Amniotic epithelial cell (primary cell): ENCODE measurements at regions not wholly inside any gene's neighbourhood (a gene's known extent, or its start where the extent isn't known, plus 50 kb on each side); places are given as distances from the start of the nearest gene placed in this dataset.
A peak's percentile ranks its signal among the peaks of the same experiment; 100 is the strongest.

Source experiments
- DNase-seq: peaks from one replicate; pipeline ENCODE4 v3.0.0-alpha.2; 2010; ENCODE audit warnings: low read depth

DNA sequence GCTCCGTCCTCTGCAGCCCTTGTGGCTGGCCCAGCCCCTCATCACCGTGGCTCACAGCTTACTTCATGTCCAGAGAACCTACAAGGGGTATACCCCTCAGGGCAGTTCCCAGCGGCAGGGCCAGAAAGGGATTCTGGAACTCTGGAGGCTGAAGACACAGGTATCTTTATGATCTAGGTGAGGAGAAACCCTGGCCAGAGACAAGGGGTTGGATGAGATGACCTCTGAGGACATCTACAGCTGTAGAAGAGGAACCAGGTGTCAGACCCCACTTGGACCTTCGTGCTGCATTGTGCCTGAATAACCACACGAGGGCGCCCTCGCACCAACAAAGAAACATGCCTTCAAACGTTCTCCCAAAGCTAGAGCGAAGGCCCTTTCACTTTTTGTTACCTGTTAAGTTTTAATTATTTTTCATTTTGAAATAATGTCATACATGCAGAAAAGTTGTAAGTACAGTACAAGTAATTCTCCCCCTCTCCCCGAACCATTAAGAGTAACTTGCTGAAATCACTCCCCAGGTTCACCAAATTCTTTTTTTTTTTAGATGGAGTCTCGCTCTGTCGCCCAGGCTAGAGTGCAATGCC lies 118.7 kb upstream of the SMAD3 start:
- DNase-seq, result peak; percentile 51

DNA sequence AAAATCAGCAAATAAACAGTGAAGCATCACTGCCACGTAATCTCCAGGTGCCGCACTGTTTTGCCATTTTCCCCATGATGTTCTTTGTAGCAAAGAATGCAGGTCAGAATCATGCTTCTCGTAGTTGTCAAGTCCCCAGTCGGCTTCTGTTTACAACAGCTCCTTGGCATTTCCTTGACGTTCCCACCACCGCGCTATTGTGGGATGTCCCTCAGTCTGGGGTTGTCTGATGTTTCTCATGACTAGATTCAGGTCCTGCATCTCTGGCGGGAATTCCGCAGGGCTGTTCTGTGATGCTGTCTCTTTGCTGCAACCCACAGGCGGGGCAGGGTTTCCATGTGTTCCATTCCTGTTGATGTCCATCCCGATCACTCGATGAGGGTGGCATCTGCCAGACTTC lies 117.9 kb upstream of the SMAD3 start:
- no peak for DNase-seq

GRCh38 chr15:66948294-66948693 lies 117.1 kb upstream of the SMAD3 start:
- DNase-seq, result no peak

DNA sequence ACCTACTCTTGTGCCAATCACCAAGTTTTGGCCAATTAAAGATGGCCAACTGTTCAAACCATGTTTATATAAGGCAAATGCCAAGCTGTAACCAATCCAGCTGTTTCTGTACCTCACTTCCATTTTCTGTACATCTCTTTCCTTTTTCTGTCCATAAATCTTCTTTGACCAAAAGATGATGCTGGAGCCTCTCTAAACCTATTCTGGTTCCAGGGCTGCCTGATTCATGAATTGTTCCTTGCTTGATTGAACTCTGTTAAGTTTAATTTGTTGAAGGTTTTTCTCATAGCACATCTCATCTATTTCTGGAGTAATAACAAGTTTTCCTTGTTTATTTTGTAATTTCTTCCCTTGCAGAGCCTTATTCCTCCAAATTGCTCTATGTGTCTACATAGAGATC lies 115.3 kb upstream of the SMAD3 start:
- no peak for DNase-seq

DNA sequence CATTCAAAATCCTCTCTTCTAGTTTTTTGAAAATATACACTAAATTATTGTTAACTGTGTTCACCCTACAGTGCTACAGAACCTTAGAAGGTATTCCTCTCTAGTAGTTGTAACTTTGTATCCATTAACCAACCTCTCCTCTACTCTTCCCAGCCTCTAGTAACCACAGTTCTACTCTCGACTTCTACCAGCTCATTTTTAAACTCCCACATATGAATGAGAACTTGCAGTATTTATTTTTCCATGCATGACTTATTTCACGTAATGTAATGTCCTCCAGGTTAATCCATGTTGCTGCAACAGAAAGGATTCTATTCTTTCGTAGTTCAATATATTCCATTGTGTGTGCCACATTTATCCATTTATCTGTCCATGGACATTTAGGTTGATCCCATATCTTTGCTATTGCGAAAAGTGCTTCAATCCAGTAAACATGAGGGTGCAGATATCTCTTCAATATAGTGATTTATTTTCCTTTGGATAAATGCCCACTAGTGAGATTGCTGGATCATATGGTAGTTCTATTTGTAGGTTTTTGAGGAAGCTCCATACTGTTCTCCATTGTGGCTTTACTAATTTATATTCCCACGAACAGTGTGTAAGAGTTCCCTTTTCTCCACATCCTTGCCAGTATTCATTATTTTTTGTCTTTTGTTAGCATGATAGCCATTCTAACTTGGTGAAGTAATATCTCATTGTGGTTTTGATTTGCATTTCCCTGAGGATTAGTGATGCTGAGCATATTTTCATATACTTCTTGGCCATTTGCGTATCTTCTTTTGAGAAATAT lies 113.7 kb upstream of the SMAD3 start:
- peak; percentile 59 for DNase-seq

- no peak for DNase-seq
Observed at GRCh38 chr15:66952756-66953522, 112.5 kb upstream of the SMAD3 start.

DNA sequence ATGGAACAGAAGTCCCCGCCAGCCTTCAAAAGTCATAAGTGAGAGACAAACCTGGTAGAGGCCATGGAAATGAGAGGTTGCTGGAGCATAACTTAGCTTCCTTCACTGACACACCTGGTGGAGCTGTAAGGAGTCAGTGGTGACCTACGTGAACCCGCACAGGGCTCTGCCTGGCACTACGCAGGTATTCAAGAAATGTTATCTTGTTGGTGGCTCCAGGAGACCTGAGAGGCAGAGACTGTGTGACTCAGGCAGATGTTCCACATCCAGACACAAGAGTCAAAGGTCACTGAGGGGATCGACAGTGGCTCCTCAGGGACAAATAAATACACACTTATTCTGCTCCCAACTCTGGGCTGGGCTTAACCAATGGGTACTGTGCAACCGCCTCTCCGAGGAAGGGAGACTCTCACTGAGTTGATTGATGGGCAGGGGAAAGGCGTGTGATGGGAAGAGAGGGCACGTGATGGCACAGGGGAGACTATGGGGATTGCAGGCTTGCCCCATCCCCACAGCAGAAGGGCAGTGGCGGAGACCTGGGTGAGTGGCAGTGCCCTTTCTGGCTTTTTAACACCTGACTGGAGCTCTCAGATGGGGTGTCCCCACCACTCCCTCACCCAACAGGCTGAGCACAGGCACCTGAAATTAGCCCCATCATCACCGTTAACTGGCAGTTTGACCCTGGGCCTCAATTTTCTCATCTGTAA lies 111.7 kb upstream of the SMAD3 start:
- no peak for DNase-seq

DNA sequence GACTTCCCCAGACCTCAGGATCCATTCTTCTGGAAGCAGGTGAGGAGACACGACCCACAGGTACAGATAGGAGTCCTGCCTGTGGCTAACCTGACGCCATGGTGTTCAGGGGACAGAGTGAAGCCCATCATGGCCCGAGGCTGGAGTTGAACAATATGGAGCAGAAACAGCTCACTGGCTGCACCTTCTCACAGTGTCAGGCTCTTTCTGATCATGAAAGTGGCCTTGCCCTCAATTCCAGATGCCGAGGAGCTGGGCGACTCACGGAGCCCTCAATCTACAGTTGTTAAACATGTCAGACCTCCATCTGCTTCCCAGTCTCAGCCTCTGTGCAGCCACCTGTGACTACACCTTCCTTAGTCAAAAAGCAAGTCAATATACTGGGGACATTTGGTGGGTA lies 110.8 kb upstream of the SMAD3 start:
- DNase-seq, result no peak

DNA sequence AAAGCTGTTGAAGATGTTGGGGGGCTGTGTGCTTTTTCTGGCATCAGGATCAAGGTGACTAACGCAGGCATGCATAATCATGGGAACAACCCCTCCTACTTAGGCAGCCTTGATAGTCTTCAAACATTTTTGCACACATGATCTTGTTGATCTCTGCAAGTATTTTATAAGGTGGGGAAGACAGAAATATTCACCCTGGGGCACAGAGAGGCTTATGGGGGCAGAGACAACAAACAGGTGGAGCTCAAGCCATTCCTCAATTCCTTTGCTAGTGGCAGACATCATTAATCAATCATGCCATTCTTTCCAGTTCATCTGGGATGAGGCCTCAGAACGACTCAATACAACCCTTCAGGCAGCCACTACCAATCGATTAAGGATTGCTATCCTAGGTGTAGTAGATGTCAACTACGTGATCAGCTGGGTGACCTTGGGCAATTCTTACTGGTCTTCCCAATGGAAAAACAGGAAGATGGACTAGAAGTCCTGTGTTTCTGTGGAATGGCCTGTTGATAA lies 110.3 kb upstream of the SMAD3 start:
- DNase-seq, result no peak

GRCh38 chr15:66955871-66956585 lies 109.4 kb upstream of the SMAD3 start:
- DNase-seq, result peak; percentile 63

DNA sequence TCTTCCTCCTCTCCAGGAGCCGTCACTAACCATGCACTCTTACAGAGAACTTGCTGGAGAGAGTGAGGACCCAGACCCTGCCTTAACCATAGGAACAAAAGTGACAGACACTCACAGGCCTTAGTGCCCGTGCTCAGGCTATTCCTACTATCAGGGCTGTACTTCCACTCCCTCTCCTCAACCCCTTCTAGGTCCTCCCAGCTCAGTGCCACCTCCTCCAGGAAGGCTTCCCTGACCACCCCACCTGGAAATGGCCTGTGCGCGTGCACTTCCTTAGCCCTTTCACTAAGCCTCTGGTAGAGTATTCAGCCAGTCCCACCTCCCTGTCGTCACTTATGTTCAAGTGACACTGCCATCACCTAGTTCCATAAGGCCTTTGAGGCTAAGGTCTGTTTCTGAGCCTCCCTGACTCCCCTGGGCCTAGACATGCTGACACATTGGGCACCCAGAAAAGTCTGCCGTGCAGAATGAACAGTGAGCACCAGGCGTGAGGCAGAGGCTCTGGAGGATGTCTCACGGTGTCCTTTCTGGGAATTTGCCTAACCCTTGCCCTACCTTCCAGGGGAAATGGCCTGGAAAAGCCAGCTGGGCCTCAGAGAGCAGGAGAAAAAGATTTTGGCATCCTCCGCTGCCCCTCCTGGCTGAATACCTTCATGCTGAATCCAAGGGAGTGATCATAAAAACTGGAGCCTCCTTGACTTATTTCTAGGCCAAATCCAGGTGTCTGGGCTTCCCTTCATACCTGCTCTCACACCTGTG lies 108.6 kb upstream of the SMAD3 start:
- no peak for DNase-seq

DNA sequence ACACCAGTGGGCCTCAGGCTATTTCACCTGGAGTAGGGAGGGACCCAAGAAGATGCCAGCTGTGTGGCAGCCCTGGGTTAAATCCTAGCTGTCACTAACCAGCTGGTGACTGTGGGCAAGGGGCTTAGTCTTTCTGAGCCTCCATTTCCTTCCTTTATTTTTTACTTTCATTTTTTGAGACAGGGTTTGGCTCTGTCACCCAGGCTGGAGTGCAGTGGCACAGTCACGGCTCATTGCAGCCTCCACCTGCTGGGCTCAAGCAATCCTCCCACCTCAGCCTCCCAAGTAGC lies 108.0 kb upstream of the SMAD3 start:
- DNase-seq, result no peak

DNA sequence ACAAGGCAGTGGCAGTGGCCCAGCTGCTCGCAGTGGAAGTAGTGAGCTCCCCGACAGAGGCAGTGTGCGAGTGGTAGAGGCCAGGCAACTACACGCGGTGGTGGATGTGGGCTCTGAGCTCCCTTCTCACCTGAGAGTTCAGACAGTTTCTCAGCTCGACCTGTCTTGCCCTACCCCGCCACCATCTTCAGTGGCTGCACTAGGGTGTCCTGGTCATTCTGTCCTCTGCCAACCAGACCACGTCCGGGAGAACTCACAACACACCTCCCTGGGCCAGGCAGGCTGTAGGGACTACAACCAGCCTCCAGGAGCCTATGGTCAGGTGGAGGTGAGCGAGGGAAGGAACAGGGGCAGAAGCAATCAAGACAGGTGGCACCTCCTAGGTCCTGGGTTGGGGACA lies 106.3 kb upstream of the SMAD3 start:
- DNase-seq, result no peak

DNA sequence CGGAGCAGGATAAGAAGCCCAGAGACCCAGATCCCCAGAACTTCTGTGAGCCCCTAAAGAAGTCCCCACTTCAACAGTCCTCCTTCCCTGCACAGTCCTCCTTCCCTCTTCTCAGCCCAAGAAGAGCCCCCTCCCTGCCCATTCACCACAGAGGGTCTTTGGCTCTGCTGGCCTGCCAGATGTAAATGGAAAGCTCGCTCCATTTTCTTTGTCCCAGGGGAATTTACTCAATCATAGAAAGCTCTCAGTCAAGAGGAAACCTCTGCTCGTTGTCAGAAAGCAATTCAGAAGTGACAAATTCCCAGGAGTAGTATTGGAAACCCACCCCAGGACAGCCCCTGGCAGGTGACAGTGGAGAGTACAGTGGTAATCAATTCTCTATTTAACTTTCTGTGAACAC lies 105.5 kb upstream of the SMAD3 start:
- DNase-seq, result no peak

- no peak for DNase-seq
Observed at GRCh38 chr15:66960519-66960918, 104.9 kb upstream of the SMAD3 start.

- DNase-seq, result peak; percentile 42
Observed at GRCh38 chr15:66961407-66961884, 104.0 kb upstream of the SMAD3 start.

GRCh38 chr15:66961901-66962300 lies 103.5 kb upstream of the SMAD3 start:
- no peak for DNase-seq

DNA sequence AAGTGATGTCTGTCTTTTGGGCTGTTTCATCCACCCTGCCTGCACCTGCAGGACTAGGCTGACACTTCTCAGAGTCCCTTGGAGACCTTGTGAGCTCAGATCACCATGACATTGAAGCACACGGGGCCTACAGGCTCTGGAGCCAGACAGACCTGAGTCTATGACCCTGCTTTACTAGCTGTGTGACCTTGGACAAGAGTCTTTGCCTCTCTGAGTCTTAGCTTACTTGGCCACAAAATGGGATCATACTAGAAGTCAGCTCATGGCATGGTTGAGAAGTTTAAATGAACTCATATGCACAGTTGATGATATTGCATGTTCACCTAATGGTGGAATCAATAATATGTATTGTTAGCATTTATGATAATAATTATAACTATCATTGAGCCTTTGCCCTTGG lies 102.9 kb upstream of the SMAD3 start:
- DNase-seq, result no peak

GRCh38 chr15:66963084-66963483 lies 102.3 kb upstream of the SMAD3 start:
- DNase-seq, result no peak

DNA sequence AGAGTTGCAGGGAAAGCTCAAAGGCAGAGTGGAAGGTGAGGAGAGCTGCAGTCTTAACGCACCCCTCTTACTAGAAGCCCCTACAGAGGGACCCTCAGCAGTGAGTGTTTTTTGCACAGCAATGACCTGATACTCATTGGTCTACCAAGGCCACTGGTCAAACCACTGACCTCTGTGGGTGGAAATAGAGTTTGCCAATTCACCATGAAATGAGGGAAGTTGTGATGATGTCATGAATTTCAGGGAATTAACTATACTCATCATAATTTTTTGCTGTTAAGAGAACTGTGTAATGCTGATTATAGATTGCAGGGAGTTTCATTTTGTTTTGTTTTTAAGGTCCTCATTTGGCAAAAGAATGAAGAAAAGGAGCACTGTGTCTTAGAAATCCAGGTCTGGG lies 101.7 kb upstream of the SMAD3 start:
- DNase-seq, result peak; percentile 31

DNA sequence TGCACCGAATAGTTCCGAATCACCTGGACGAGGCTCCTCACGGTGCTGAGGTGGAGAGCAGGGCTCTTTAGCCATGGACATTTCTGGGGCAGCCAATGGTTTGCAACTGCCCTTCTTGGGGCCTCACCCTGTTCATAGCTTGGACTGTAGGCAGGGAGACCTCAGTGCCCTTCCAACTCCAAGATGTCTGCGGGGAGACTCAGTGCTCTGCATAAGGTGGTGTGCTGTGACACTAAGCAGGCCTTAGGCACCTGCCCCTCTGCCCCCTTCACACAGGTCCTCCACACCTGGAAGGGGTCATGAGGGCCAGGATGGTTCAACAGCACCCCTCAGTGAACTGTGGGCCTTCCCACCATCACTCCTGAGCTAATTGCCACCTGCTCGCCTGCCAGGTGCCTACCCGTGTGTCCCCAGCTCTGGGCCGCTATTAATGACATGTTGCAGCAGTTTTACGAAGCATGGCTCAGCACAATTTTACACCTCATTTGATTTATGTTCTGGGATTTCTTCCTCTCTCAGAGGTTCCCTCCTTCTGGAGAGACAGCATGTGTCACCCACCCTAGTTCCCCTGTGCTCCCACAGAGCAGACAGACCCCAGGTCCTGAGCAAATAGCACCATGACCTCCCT lies 101.2 kb upstream of the SMAD3 start:
- no peak for DNase-seq
